NCI-H2081 treated with DMSO at 0.1 percent for 48 hours (cell line): ENCODE measurements at regions not wholly inside any gene's neighbourhood (a gene's known extent, or its start where the extent isn't known, plus 50 kb on each side); places are given as distances from the start of the nearest gene placed in this dataset.
"Not testable (repeated sequence)": the region's sequence is repeated elsewhere in the genome, so short reads cannot be mapped to it uniquely, and the experiment has no call there.

ENCODE experiments used
- DNase-seq: peaks from one replicate; lab custom pipeline; 2025; lab: John Stamatoyannopoulos, UW

GRCh38 chr11:116335891-116336290 is 436.9 kb downstream of the BUD13 start:
- no peak for DNase-seq

- DNase-seq: no peak
These were observed 437.7 kb downstream of the BUD13 start for GRCh38 chr11:116335078-116335477.

- DNase-seq: no peak
These were observed 438.2 kb downstream of the BUD13 start for GRCh38 chr11:116334596-116334995.

DNA sequence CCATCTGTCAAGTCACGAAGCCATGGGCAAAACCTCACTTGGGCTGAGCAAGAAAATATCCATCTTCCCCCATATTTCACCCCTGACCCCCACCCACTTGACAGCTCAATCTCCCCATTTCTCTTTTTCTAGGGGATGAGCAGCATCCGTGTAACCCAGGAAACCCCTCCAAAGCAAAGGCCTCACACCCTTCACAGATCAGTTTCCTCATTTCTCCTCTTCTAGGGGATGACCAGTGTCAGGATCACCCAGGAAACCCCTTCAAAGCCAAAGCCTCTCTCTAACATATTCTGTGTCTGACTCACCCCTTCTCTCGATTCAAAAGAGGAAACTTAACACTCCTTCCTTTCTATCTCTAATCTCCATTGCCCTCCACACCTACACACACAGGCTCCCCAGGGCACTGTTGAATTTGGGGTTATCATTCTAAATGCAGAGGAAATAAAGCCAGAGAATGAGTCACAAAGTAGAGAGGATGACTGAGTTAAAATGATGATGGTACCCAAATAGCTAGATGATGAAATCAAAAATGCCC is 439.7 kb downstream of the BUD13 start:
- no peak for DNase-seq

DNA sequence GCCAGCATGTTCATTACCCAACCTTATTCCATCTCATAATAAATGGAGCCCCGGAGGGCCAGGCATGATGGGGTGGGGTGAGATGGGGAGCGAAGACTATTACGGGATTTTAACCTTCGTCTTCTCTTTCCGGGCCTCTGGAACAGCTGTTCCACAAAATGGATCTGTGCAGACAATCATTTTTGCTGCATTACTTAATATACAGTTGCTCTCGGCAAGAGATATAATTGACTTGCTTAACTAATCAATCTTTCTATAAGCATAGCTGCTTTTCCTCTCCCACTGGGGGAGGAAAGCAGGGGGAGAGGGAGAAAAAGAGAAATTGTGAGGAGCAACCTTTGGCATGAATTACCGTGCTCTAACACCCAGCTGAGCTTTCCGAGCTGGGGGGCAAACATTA is 440.4 kb downstream of the BUD13 start:
- no peak for DNase-seq

- DNase-seq: no peak
These were observed 441.4 kb downstream of the BUD13 start for GRCh38 chr11:116331381-116331780.

GRCh38 chr11:116330439-116331185 is 442.2 kb downstream of the BUD13 start:
- no peak for DNase-seq

DNA sequence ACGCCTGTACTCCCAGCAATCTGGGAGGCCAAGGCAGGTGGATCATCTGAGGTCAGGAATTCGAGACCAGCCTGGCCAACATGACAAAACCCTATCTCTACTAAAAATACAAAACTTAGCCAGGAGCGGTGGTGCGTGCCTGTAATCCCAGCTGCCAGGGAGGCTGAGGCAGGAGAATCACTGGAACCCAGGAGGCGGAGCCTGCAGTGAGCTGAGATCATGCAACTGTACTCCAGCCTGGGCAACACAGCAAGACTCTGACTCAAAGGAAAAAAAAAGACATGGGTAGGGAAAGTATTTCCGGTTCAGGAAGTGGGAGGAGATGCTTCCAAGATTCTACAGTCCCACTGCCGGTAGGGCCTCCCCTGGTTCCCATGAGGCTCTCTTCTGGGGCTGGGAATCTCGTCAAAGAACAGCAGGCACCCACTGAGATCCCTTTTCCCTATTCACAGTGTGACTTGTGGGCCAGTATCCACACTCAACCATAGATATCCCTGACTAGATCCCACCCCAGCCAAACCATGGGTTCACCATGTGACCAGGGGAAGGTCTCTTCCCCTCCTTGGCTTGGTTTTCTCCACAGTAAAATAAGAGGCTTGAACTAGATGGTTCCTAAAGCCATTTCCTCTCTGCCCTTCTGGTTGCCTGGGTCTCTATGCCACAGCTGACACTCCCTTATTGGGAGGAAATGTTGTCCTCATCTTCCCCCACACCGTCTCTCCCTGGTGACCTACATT is 443.3 kb downstream of the BUD13 start:
- no peak for DNase-seq

DNA sequence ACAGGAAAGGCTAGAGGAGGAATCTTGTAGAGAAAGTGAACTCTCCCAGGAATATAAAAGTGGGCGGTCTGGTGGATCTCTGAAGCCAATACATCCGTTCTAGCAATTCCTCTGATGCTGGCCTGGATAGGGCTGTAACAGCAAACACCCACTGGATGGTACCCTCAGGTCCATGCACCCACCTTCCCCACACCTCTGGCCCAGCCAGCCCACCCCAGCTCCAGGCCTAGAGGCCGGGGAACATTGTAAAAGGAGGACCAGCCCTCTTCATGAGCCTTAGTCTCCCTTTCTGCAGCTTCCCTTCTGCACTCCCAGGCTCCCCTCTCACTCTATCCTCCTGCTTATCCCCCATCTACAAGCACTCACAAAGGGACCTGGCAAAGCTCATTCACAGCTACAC is 443.9 kb downstream of the BUD13 start:
- no peak for DNase-seq

DNA sequence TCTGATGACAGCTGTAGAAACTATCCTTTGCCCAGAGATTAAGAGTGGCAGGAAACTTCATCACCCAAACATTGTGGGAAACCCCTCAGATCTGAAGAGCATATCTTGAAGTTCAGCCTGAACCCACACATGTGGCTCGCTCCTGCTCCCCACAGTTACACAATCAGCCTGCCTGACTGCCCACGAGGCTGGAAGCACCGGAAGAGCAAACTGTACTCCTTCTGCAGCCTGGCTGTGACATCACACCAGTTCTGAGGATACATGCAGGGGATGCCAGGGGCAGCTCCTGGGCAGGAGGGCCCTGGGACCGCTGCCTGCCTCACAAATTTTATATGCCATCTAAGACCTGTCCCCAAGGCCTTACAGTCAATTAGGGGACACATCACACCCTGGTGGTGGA is 444.4 kb downstream of the BUD13 start:
- DNase-seq: no peak

DNA sequence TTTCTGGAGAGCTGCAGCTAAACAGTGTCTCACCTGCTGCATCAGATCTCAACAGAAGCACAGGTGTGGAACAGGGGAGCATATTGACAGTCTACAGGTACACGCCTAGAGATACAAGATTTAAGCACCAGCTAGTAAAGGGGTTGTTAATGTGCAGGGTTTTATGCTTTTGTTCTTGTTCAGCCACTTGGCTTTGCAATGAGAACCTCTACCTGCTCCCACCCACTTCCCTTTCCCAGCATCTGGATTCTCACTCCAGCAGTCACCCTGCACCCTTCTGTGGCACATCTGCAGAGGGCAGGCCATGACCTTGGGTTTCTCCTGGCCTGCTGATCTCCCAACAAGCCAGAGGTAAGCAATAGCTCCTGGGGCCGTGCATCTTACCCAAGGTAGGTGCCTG is 446.6 kb downstream of the BUD13 start:
- DNase-seq: no peak

GRCh38 chr11:116325247-116325646 is 447.5 kb downstream of the BUD13 start:
- no peak for DNase-seq

DNA sequence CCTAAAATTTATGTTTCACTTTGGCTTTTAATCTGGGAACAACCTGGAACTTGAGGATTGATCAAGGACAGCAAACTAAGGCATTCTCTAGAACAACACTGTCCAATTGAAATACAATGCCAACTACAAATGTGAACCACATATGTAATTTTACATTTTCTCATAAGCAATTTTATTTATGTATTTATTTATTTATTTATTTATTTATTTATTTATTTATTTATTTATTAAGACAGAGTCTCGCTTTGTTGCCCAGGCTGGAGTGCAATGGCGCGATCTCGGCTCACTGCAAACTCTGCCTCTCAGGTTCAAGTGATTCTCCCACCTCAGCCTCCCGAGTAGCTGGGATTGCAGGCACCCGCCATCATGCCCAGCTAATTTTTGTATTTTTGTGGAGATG is 448.7 kb downstream of the BUD13 start:
- not testable (repeated sequence) for DNase-seq

GRCh38 chr11:116317212-116317611 is 455.6 kb downstream of the BUD13 start:
- DNase-seq: no peak

- DNase-seq: no peak
These were observed 458.8 kb downstream of the BUD13 start for GRCh38 chr11:116314006-116314405.

- DNase-seq: peak; percentile 77
These were observed 460.0 kb downstream of the BUD13 start for GRCh38 chr11:116312570-116313391.

- DNase-seq: peak; percentile 97
These were observed 461.6 kb downstream of the BUD13 start for GRCh38 chr11:116311206-116311605.

- no peak for DNase-seq
These were observed 462.1 kb downstream of the BUD13 start for GRCh38 chr11:116310698-116311097.

DNA sequence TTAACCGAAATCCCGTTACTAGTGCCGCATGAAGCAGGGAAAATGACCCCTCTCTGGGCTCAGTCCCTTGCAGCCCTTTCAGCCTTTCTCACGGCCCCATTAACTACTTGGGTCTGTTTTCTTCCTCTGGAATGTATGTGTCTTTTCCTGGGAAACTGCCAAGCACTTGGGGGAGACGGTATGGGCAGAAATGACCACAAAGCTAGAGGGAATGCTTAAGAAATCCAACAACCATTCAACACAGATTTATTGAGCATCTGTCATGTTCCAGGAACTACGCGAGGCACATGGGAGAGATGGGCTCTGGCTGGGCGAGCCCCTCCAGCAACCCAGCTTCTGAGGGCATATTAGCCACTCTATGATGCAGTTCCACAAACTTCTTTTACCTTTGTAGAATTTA is 462.6 kb downstream of the BUD13 start:
- no peak for DNase-seq

- DNase-seq: no peak
These were observed 463.3 kb downstream of the BUD13 start for GRCh38 chr11:116309446-116309845.

GRCh38 chr11:116302756-116303155 is 470.0 kb downstream of the BUD13 start:
- DNase-seq: no peak

DNA sequence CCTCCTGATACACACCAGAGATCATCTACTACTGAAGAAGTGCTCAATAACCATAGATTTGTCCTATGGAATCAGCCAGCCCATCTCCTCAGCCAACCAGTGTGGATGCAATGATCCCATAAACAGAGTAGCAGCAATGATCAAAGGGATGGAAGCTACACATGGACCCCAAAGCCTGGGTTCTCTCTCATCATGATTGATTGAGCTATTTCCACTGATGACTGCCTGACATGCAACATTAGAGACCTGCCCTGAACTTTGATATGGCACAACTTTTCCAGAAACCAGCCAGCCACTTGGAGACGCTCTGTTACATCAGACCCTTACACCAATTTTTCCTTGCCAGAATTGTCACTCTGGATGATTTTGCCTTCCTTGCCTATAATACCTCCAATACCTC is 471.6 kb downstream of the BUD13 start:
- DNase-seq: no peak
